Testis (tissue), 2 donors: ENCODE measurements at regions not wholly inside any gene's neighbourhood (a gene's known extent, or its start where the extent isn't known, plus 50 kb on each side); places are given as distances from the start of the nearest gene placed in this dataset.

ENCODE experiments used
- DNase-seq: peaks from one replicate; pipeline ENCODE4 v3.0.0-alpha.2; 2019
- H3K27ac ChIP-seq, 2 donors: fragments of 200-600 bp; sonication (generic); one replicate each; pipeline ENCODE4 v1.5.1; 2019
- H3K27me3 ChIP-seq: fragments of 200-600 bp; sonication (generic); one replicate; pipeline ENCODE4 v1.5.1; 2019
- H3K36me3 ChIP-seq: fragments of 200-600 bp; sonication (generic); one replicate; pipeline ENCODE4 v1.5.1; 2017; ENCODE audit warnings: low read depth; ENCODE audit errors: missing control alignments
- H3K4me1 ChIP-seq: fragments of 200-600 bp; sonication (generic); one replicate; pipeline ENCODE4 v1.5.1; 2019
- H3K4me3 ChIP-seq, 2 donors: fragments of 200-600 bp; sonication (generic); one replicate each; pipeline ENCODE4 v1.5.1; 2017 to 2019
- H3K9me3 ChIP-seq: fragments of 200-600 bp; sonication (generic); one replicate; pipeline ENCODE4 v1.5.1; 2017
- POLR2A ChIP-seq: fragments of 450-650 bp; IDR thresholded peaks from one replicate; pipeline ENCODE4 v1.6.1; 2017; ENCODE audit warnings: antibody characterized with exemption, mild to moderate bottlenecking, moderate library complexity
- WGBS, 2 donors: methylation state at CpG; one replicate each; pipeline ENCODE4 v1.1.5; 2018; 5-methylcytosine and 5-hydroxymethylcytosine counted together
- intact Hi-C: fragments of 100-400 bp; cut with DNase I; formaldehyde crosslinking; loops from one replicate; pipeline ENCODE4 v1.15.1; 2023; ENCODE audit warnings: low total_unique reads
- TF ChIP-seq, protein P1 (sequence below), 3 experiments: fragments of 450-650 bp in 2 of 3; fragments of 200-600 bp in 1 of 3; sonication (generic) in 1 of 3; IDR thresholded peaks; one replicate each; pipeline ENCODE4 v1.5.1; 2016 to 2019; ENCODE audit warnings: antibody characterized with exemption in 3 of 3, mild to moderate bottlenecking in 2 of 3, moderate library complexity in 1 of 3

DNA sequence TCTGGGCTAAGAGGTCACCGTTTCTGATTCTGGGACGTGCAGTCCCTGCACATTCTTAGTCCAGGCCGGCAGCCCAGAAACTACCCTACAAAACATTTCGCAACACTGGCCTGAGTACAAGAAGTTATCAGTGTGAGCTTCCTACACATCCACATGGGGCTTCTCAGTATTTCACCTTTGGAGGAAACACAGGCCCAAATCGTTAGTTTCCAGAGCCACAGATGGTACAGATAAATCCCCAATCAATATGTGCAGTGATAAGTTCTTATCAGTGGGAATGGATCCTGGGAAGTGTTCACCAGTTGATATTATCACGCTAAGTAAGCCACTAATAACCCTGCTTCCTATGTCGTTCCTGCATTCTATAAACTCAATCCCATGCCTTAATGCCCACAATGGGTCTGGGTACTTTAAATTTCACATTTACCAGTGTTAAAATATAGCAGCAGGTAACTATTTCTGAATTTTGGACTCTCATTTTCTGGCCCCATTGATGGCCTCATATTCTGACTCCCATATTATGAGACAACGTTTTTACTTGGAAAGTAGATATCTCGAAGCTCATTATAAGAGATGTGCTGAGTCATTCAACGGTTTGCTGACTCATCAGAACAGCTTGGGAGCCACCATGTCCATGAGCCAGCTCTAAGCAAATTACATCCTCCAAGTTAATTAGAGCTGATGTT lies 370.2 kb upstream of the MAF start:
- H3K9me3 ChIP-seq, result no peaks in the 10 kb centered on the region
- H3K36me3 ChIP-seq, result no peaks in the 10 kb centered on the region
- H3K4me1 ChIP-seq, result no peaks in the 10 kb centered on the region
- 47 to 60% methylated on average over 9 to 10 of the region's 10 CpGs for WGBS, 2 donors
- peak overlapping the region in 1 of 2 donors; percentile 6 for H3K27ac ChIP-seq
- peak; percentile 72 for DNase-seq
- TF ChIP-seq, protein P1, sequence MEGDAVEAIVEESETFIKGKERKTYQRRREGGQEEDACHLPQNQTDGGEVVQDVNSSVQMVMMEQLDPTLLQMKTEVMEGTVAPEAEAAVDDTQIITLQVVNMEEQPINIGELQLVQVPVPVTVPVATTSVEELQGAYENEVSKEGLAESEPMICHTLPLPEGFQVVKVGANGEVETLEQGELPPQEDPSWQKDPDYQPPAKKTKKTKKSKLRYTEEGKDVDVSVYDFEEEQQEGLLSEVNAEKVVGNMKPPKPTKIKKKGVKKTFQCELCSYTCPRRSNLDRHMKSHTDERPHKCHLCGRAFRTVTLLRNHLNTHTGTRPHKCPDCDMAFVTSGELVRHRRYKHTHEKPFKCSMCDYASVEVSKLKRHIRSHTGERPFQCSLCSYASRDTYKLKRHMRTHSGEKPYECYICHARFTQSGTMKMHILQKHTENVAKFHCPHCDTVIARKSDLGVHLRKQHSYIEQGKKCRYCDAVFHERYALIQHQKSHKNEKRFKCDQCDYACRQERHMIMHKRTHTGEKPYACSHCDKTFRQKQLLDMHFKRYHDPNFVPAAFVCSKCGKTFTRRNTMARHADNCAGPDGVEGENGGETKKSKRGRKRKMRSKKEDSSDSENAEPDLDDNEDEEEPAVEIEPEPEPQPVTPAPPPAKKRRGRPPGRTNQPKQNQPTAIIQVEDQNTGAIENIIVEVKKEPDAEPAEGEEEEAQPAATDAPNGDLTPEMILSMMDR (IDR thresholded peaks at IDR 0.05), result no peak
- TF ChIP-seq POLR2A, result no peak
- intact Hi-C loops, result no loop called here
- H3K27me3 ChIP-seq, result no peaks in the 10 kb centered on the region
- H3K4me3 ChIP-seq, result no peak overlapping the region

DNA sequence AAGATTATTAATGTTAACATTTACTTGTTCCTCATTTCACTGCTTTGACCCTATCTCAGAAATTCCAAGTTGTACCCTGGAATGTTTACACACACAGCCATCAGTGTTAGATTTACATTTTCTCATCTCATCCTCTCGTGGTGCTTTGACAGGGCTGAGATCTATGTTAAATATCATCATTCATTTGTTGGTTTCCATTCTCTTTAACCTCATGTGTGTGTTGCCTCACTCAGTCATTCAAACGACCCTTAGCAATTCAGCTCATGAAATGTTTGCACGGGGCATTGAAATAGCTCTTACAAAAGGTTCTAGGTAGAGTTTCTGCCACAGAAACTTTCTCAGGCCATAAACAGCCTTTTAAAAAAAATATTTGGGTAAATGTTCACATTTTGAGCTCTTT lies 369.6 kb upstream of the MAF start:
- 59 to 69% methylated on average over 3 of the region's 3 CpGs for WGBS, 2 donors
- Histone ChIP-seq H3K36me3 (no peaks in the 10 kb centered on the region), H3K9me3 (no peaks in the 10 kb centered on the region), H3K27ac (peak overlapping the region; percentile 1 to 6), H3K4me3 (no peak overlapping the region), H3K4me1 (no peaks in the 10 kb centered on the region), H3K27me3 (no peaks in the 10 kb centered on the region)
- intact Hi-C loops, result no loop called here
- DNase-seq, result no peak
- TF ChIP-seq, protein P1 (IDR thresholded peaks at IDR 0.05), result no peak
- no peak for TF ChIP-seq POLR2A

GRCh38 chr16:79969458-79969857 lies 368.9 kb upstream of the MAF start:
- Histone ChIP-seq H3K36me3 (no peaks in the 10 kb centered on the region), H3K4me1 (no peaks in the 10 kb centered on the region), H3K4me3 (no peak overlapping the region), H3K27me3 (no peaks in the 10 kb centered on the region), H3K27ac (peak overlapping the region in 1 of 2 donors; percentile 1), H3K9me3 (no peaks in the 10 kb centered on the region)
- WGBS, 2 donors, result 84 to 93% methylated on average over 5 of the region's 5 CpGs
- no peak for DNase-seq
- TF ChIP-seq, protein P1 (IDR thresholded peaks at IDR 0.05), result no peak
- no peak for TF ChIP-seq POLR2A
- intact Hi-C loops, result no loop called here

GRCh38 chr16:79966226-79966625 lies 365.7 kb upstream of the MAF start:
- H3K4me1 ChIP-seq, result no peaks in the 10 kb centered on the region
- H3K27ac ChIP-seq, result no peak overlapping the region
- no peak for TF ChIP-seq POLR2A
- H3K27me3 ChIP-seq, result no peaks in the 10 kb centered on the region
- intact Hi-C loops, result no loop called here
- H3K9me3 ChIP-seq, result no peaks in the 10 kb centered on the region
- H3K36me3 ChIP-seq, result no peaks in the 10 kb centered on the region
- no peak overlapping the region for H3K4me3 ChIP-seq
- WGBS, 2 donors, result 77 to 84% methylated on average over 2 of the region's 2 CpGs
- DNase-seq, result no peak

DNA sequence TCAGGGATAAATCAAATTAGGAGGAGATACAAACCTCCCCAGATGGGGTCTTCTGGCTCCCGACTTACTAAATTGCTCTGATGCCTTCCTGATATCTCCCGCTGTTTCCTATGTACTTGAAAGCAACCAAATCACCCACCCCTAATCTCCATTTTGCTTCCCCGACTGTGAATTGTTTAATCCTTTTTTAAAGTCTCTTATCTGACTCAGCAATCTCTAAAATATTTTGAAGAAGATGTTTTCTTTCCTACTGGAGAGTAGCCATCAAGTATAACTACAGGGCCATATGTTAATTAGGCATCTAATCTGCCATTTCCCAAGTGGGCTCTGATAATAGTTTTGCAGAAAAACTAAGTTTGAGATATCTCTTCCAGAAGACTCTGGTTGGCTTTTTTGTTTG lies 365.2 kb upstream of the MAF start:
- Histone ChIP-seq H3K27ac (no peak overlapping the region), H3K36me3 (no peaks in the 10 kb centered on the region), H3K9me3 (no peaks in the 10 kb centered on the region), H3K4me1 (no peaks in the 10 kb centered on the region), H3K4me3 (no peak overlapping the region), H3K27me3 (no peaks in the 10 kb centered on the region)
- intact Hi-C loops, result no loop called here
- WGBS, 2 donors, result 86% methylated on average over 3 of the region's 3 CpGs
- no peak for TF ChIP-seq POLR2A
- TF ChIP-seq, protein P1 (IDR thresholded peaks at IDR 0.05), result no peak
- DNase-seq, result no peak
